ENCODE measurements at regions not wholly inside any gene's neighbourhood (a gene's known extent, or its start where the extent isn't known, plus 50 kb on each side); places are given as distances from the start of the nearest gene placed in this dataset.

DNA sequence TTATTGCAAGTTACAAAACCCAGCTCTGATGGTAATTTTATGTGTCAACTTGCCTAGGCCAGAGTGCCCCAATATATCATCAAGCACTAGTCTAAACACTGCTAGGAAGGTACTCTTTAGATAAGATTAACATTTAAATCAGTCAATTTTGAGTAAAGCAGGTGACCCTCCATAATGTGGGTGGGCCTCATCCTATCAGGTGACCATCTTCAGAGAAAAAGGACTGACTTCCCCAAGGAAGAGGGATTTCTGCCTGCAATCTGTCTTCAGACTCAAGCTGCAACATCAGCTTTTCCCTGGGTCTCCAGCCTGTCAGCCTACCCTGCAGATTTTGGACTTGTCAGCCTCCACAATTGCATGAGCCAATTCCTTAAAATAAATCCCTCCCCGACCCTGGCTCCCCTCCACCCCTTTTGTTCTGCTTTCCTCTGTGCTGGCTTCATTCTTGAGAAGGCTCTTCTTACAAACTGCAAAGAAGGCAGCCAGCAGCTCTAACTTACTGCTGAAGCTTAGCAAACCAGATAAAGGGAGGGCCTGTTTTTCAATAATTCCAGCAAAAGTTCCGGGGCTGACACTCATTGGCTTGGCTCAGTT, 56.4 kb upstream of the RUNX3 start:
- H3K36me3 ChIP-seq (ENCODE audit: control insufficient read depth in 1 of 2, insufficient read depth in 2 of 2, low read depth in 1 of 2, low read length in 2 of 2), result no peaks in the 10 kb centered on the region
- H3K18ac ChIP-seq (ENCODE audit: low read depth in 1 of 2, low read length in 2 of 2), result no peak overlapping the region
- H3K4ac ChIP-seq (ENCODE audit: low read depth in 1 of 2, low read length in 2 of 2), result no peak overlapping the region
- H3K14ac ChIP-seq (ENCODE audit: low read length in 2 of 2), result no peak overlapping the region
- no peak overlapping the region for H2BK5ac ChIP-seq (ENCODE audit: low read depth, low read length, poor library complexity, severe bottlenecking)
- H2AFZ ChIP-seq (ENCODE audit: low read depth, low read length), result no peak overlapping the region
- H2AK5ac ChIP-seq (ENCODE audit: low read length, severe bottlenecking), result no peak overlapping the region
- WGBS, result 58% methylated on average over 2 of the region's 2 CpGs
- no peak overlapping the region for H4K91ac ChIP-seq (ENCODE audit: low read length)
- H3K27ac ChIP-seq (ENCODE audit: low read length, poor library complexity, severe bottlenecking), result no peak overlapping the region
- peaks cover 45 to 77% of the 10 kb centered on the region in 2 experiments for H3K27me3 ChIP-seq (ENCODE audit: control insufficient read depth in 1 of 2, insufficient read depth in 1 of 2, low read length in 2 of 2)
- no peaks in the 10 kb centered on the region for H3K79me1 ChIP-seq (replicated peaks; ENCODE audit: low read length, poor library complexity, severe bottlenecking)
- H3K23ac ChIP-seq (ENCODE audit: low read length in 2 of 2), result no peak overlapping the region
- no peak overlapping the region for H2BK12ac ChIP-seq (ENCODE audit: low read length in 2 of 2)
- no peak overlapping the region for H3K9ac ChIP-seq (ENCODE audit: low read length)
- H2BK15ac ChIP-seq (ENCODE audit: low read depth, poor library complexity, severe bottlenecking), result no peak overlapping the region
- H3K9me3 ChIP-seq (ENCODE audit: control insufficient read depth, low read length), result no peaks in the 10 kb centered on the region
- H3K4me2 ChIP-seq (ENCODE audit: low read length, poor library complexity, severe bottlenecking), result no peak overlapping the region
- H2BK120ac ChIP-seq (ENCODE audit: low read depth, low read length), result no peak overlapping the region
- H4K8ac ChIP-seq (ENCODE audit: low read length), result no peak overlapping the region
- no peaks in the 10 kb centered on the region for H3K4me1 ChIP-seq (ENCODE audit: control insufficient read depth, insufficient read depth, low read depth, low read length)
- no peak overlapping the region for H3K4me3 ChIP-seq (ENCODE audit: insufficient read depth in 1 of 2, low read depth in 1 of 2, low read length in 2 of 2)
- no peak for DNase-seq

- DNase-seq, result no peak
- no peak overlapping the region for H2AFZ ChIP-seq (ENCODE audit: low read depth, low read length)
- H2BK12ac ChIP-seq (ENCODE audit: low read length in 2 of 2), result no peak overlapping the region
- peaks cover 51 to 76% of the 10 kb centered on the region in 2 experiments for H3K27me3 ChIP-seq (ENCODE audit: control insufficient read depth in 1 of 2, insufficient read depth in 1 of 2, low read length in 2 of 2)
- no peak overlapping the region for H3K14ac ChIP-seq (ENCODE audit: low read length in 2 of 2)
- no peak overlapping the region for H3K4me3 ChIP-seq (ENCODE audit: insufficient read depth in 1 of 2, low read depth in 1 of 2, low read length in 2 of 2)
- no peaks in the 10 kb centered on the region for H3K9me3 ChIP-seq (ENCODE audit: control insufficient read depth, low read length)
- no peak overlapping the region for H2AK5ac ChIP-seq (ENCODE audit: low read length, severe bottlenecking)
- no peak overlapping the region for H2BK5ac ChIP-seq (ENCODE audit: low read depth, low read length, poor library complexity, severe bottlenecking)
- H3K4me1 ChIP-seq (ENCODE audit: control insufficient read depth, insufficient read depth, low read depth, low read length), result no peaks in the 10 kb centered on the region
- no peak overlapping the region for H3K27ac ChIP-seq (ENCODE audit: low read length, poor library complexity, severe bottlenecking)
- H4K8ac ChIP-seq (ENCODE audit: low read length), result no peak overlapping the region
- no peak overlapping the region for H2BK120ac ChIP-seq (ENCODE audit: low read depth, low read length)
- no peak overlapping the region for H3K4me2 ChIP-seq (ENCODE audit: low read length, poor library complexity, severe bottlenecking)
- no peak overlapping the region for H3K18ac ChIP-seq (ENCODE audit: low read depth in 1 of 2, low read length in 2 of 2)
- H3K4ac ChIP-seq (ENCODE audit: low read depth in 1 of 2, low read length in 2 of 2), result no peak overlapping the region
- H3K36me3 ChIP-seq (ENCODE audit: control insufficient read depth in 1 of 2, insufficient read depth in 2 of 2, low read depth in 1 of 2, low read length in 2 of 2), result no peaks in the 10 kb centered on the region
- H3K23ac ChIP-seq (ENCODE audit: low read length in 2 of 2), result no peak overlapping the region
- H2BK15ac ChIP-seq (ENCODE audit: low read depth, poor library complexity, severe bottlenecking), result no peak overlapping the region
- no peak overlapping the region for H3K9ac ChIP-seq (ENCODE audit: low read length)
- H4K91ac ChIP-seq (ENCODE audit: low read length), result no peak overlapping the region
- no peaks in the 10 kb centered on the region for H3K79me1 ChIP-seq (replicated peaks; ENCODE audit: low read length, poor library complexity, severe bottlenecking)
- WGBS, result 80% methylated on average over 3 of the region's 3 CpGs
These were observed 55.7 kb upstream of the RUNX3 start for GRCh38 chr1:24985737-24986136.

GRCh38 chr1:24984800-24985522, 54.9 kb upstream of the RUNX3 start:
- H3K4me3 ChIP-seq (ENCODE audit: insufficient read depth in 1 of 2, low read depth in 1 of 2, low read length in 2 of 2), result no peak overlapping the region
- no peak overlapping the region for H2BK12ac ChIP-seq (ENCODE audit: low read length in 2 of 2)
- no peak overlapping the region for H4K8ac ChIP-seq (ENCODE audit: low read length)
- H3K27ac ChIP-seq (ENCODE audit: low read length, poor library complexity, severe bottlenecking), result no peak overlapping the region
- H4K91ac ChIP-seq (ENCODE audit: low read length), result no peak overlapping the region
- no peak for DNase-seq
- no peak overlapping the region for H3K23ac ChIP-seq (ENCODE audit: low read length in 2 of 2)
- no peaks in the 10 kb centered on the region for H3K9me3 ChIP-seq (ENCODE audit: control insufficient read depth, low read length)
- H3K79me1 ChIP-seq (replicated peaks; ENCODE audit: low read length, poor library complexity, severe bottlenecking), result no peaks in the 10 kb centered on the region
- H3K4ac ChIP-seq (ENCODE audit: low read depth in 1 of 2, low read length in 2 of 2), result no peak overlapping the region
- peaks cover 50 to 76% of the 10 kb centered on the region in 2 experiments for H3K27me3 ChIP-seq (ENCODE audit: control insufficient read depth in 1 of 2, insufficient read depth in 1 of 2, low read length in 2 of 2)
- no peaks in the 10 kb centered on the region for H3K4me1 ChIP-seq (ENCODE audit: control insufficient read depth, insufficient read depth, low read depth, low read length)
- no peak overlapping the region for H3K9ac ChIP-seq (ENCODE audit: low read length)
- H3K18ac ChIP-seq (ENCODE audit: low read depth in 1 of 2, low read length in 2 of 2), result no peak overlapping the region
- no peak overlapping the region for H2BK120ac ChIP-seq (ENCODE audit: low read depth, low read length)
- H3K36me3 ChIP-seq (ENCODE audit: control insufficient read depth in 1 of 2, insufficient read depth in 2 of 2, low read depth in 1 of 2, low read length in 2 of 2), result no peaks in the 10 kb centered on the region
- H2BK15ac ChIP-seq (ENCODE audit: low read depth, poor library complexity, severe bottlenecking), result no peak overlapping the region
- H2AFZ ChIP-seq (ENCODE audit: low read depth, low read length), result no peak overlapping the region
- 64% methylated on average over 5 of the region's 5 CpGs for WGBS
- no peak overlapping the region for H3K4me2 ChIP-seq (ENCODE audit: low read length, poor library complexity, severe bottlenecking)
- no peak overlapping the region for H2BK5ac ChIP-seq (ENCODE audit: low read depth, low read length, poor library complexity, severe bottlenecking)
- no peak overlapping the region for H3K14ac ChIP-seq (ENCODE audit: low read length in 2 of 2)
- no peak overlapping the region for H2AK5ac ChIP-seq (ENCODE audit: low read length, severe bottlenecking)

GRCh38 chr1:24984300-24984699, 54.2 kb upstream of the RUNX3 start:
- 66% methylated on average over 2 of the region's 2 CpGs for WGBS
- H2AK5ac ChIP-seq (ENCODE audit: low read length, severe bottlenecking), result no peak overlapping the region

More at GRCh38 chr1:24984300-24984699, 54.2 kb upstream of the RUNX3 start:
- H2BK12ac ChIP-seq (ENCODE audit: low read length in 2 of 2), result no peak overlapping the region
- H3K27ac ChIP-seq (ENCODE audit: low read length, poor library complexity, severe bottlenecking), result no peak overlapping the region
- H3K4ac ChIP-seq (ENCODE audit: low read depth in 1 of 2, low read length in 2 of 2), result no peak overlapping the region
- no peak overlapping the region for H4K8ac ChIP-seq (ENCODE audit: low read length)
- no peak overlapping the region for H2BK5ac ChIP-seq (ENCODE audit: low read depth, low read length, poor library complexity, severe bottlenecking)
- no peak overlapping the region for H3K9ac ChIP-seq (ENCODE audit: low read length)
- H2BK120ac ChIP-seq (ENCODE audit: low read depth, low read length), result no peak overlapping the region
- H2BK15ac ChIP-seq (ENCODE audit: low read depth, poor library complexity, severe bottlenecking), result no peak overlapping the region
- H4K91ac ChIP-seq (ENCODE audit: low read length), result no peak overlapping the region
- H3K9me3 ChIP-seq (ENCODE audit: control insufficient read depth, low read length), result peaks cover 3% of the 10 kb centered on the region
- H3K79me1 ChIP-seq (replicated peaks; ENCODE audit: low read length, poor library complexity, severe bottlenecking), result no peaks in the 10 kb centered on the region
- no peak overlapping the region for H3K14ac ChIP-seq (ENCODE audit: low read length in 2 of 2)
- H3K36me3 ChIP-seq (ENCODE audit: control insufficient read depth in 1 of 2, insufficient read depth in 2 of 2, low read depth in 1 of 2, low read length in 2 of 2), result no peaks in the 10 kb centered on the region
- no peak overlapping the region for H3K18ac ChIP-seq (ENCODE audit: low read depth in 1 of 2, low read length in 2 of 2)
- H3K23ac ChIP-seq (ENCODE audit: low read length in 2 of 2), result no peak overlapping the region
- H3K4me1 ChIP-seq (ENCODE audit: control insufficient read depth, insufficient read depth, low read depth, low read length), result no peaks in the 10 kb centered on the region
- H3K4me2 ChIP-seq (ENCODE audit: low read length, poor library complexity, severe bottlenecking), result no peak overlapping the region
- no peak overlapping the region for H3K4me3 ChIP-seq (ENCODE audit: insufficient read depth in 1 of 2, low read depth in 1 of 2, low read length in 2 of 2)
- no peak overlapping the region for H2AFZ ChIP-seq (ENCODE audit: low read depth, low read length)
- no peak for DNase-seq
- peaks cover 51 to 75% of the 10 kb centered on the region in 2 experiments for H3K27me3 ChIP-seq (ENCODE audit: control insufficient read depth in 1 of 2, insufficient read depth in 1 of 2, low read length in 2 of 2)

Measured in mesenchymal stem cell (in vitro differentiated cells and primary cell).